Retina (tissue), 1 donor: ENCODE measurements at regions not wholly inside any gene's neighbourhood (a gene's known extent, or its start where the extent isn't known, plus 50 kb on each side); places are given as distances from the start of the nearest gene placed in this dataset.
"Not testable (repeated sequence)": the region's sequence is repeated elsewhere in the genome, so short reads cannot be mapped to it uniquely, and the experiment has no call there.

Experiments used
- DNase-seq: peaks from one replicate; pipeline ENCODE4 v3.0.0-alpha.2; 2016

DNA sequence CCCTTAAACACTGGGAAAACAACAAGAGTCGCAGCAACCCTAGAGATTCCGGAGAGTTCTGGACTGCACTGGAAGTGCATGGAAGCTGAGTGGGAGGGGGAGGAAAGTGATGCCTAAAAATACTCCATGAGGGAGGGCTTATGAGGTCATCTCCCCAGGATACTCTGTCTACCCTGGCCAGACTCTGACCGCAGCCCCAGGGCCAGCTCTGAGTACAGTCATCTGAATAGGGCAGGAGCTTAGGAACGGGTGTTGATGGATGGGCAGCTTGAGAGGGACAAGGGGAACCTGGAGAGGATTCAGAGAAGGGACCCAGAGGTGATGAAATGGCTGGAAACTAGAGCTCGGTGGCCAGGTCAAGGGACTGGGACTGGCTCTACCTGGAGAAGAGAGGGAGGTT lies 79.3 kb upstream of the IGFBP5 start:
- DNase-seq = no peak

- DNase-seq = no peak
Observed at GRCh38 chr2:216774180-216774579, 78.8 kb upstream of the IGFBP5 start.

- DNase-seq = no peak
Observed at GRCh38 chr2:216773072-216773471, 77.7 kb upstream of the IGFBP5 start.

DNA sequence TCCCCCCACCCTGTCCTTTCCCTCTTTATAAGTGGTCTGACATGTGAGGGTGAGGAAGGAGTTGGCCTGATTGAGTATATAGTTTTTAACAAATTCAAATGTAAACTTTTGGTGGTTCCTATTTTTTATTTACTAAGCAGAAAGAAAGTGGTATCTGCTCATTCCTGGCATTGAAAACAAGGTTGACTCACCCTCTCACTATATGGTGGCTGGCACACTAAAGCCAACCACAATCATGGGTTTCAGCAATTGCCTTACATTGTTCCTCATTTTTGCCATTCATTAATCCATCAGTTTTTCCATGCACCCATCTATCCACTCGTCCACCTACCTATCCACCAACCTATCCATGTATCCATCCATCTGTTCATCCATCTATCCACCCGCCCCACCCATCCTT lies 75.4 kb upstream of the IGFBP5 start:
- DNase-seq = no peak

GRCh38 chr2:216770050-216770449 lies 74.7 kb upstream of the IGFBP5 start:
- no peak for DNase-seq

DNA sequence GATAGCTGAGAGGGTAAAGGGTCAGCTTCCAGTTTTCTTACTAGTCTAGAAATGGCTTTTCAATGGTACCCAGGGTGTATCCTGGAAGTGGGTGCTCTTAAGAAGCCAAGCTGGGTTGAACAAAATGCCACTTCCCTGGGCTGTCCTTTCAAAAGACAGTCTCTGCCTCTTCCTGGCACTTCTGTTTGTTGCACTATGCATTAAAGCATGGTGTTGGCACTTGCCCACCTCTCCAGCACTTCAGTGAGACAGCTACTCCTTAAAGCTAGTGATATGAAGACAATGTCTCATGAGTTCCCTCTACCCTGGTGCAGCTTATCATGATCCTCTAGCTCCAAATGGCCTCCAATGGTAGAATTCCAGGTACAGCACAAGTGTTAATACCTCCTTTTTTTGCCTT lies 74.3 kb upstream of the IGFBP5 start:
- DNase-seq = no peak

DNA sequence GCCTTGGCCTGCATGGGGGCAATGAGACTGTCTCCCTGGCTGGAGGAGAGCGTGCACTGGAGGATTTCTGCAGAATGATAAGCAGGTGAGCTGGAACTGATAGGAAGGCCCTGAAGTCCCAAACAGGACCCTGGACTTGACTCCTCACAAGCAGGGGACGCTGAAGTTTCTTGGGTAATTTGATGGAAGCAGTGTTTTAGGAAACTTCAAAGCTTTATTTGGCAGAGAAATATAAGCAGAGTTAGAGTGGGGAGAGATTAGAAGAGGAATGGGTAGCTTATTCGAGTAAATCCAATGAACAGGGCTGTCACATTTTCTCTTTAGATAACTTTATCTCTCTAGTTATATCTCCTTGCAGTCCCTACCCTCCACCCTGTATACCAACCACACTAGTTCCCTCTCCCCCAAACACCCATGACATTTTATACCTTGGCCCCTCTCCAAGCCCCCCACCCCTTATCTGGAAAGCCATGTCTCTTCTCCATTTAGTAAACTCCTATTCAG lies 73.6 kb upstream of the IGFBP5 start:
- no peak for DNase-seq

DNA sequence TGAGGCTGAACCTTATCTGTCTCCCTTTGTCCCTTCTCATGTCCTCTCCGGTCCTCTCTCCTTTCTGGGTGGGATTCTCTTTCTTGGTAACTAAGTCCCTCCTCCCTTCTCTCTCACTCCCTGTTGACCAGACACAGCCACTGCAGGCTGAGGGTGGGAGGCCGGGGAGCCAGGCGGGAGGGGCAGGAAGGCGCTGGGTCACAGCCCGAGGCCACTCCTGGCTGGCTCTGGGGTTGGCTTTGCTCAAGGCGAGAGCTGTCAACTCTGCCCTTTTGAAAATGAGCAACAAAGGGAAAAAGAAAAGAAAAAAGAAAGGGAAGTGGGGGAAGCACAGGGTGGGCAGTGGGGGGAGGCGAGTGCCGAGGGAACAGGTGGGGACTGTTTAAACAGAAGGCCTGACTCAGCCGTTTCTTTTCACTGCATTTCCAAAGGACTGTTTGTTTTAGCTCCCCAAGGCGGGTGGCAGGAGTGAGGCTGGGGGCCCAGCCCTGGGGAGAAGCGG lies 70.5 kb upstream of the IGFBP5 start:
- peak; percentile 77 for DNase-seq

DNA sequence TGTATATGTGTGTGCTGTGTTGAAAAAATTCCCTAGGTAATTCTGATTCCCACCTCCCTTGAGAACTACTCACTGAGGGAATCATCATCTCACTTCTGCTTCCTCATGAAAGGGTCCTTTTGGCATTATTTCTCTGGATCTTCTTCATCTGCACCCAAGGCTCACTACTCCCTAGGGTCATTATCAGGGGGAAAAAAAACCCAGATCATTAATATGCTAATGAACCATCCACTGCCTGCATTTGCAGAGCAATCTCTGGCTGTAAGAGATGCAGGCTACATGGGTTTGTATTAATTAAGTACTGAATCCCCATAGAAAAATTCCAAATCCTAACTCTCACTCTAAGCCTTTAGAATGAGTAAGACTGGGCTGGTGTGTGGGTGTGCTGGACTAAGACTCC lies 68.0 kb upstream of the IGFBP5 start:
- DNase-seq = no peak

- no peak for DNase-seq
Observed at GRCh38 chr2:216761809-216762208, 66.5 kb upstream of the IGFBP5 start.

- no peak for DNase-seq
Observed at GRCh38 chr2:216761133-216761532, 65.8 kb upstream of the IGFBP5 start.

GRCh38 chr2:216758256-216759155 lies 63.2 kb upstream of the IGFBP5 start:
- DNase-seq = no peak

- DNase-seq = no peak
Observed at GRCh38 chr2:216757532-216757931, 62.2 kb upstream of the IGFBP5 start.

- DNase-seq = no peak
Observed at GRCh38 chr2:216756435-216756834, 61.1 kb upstream of the IGFBP5 start.

DNA sequence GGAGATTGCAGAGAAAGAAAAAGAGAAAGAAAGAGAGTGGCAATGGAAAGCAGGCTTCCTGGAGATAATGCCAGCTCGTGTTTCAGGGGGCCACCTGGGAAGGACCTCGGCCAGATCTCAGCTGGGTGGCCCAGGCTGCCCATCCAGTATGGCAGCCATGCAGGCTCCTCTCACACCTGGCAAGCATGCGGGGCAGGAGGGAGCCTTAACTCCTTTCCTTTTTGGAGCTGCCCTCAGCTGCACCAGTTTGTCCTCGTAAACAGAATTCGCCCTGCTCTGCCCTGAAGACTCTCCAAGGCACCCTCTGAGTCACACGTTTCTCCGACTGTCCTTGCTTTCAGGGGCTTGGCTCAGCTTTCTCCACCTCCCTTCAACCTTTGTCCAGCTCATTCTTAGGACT lies 59.5 kb upstream of the IGFBP5 start:
- DNase-seq = no peak

DNA sequence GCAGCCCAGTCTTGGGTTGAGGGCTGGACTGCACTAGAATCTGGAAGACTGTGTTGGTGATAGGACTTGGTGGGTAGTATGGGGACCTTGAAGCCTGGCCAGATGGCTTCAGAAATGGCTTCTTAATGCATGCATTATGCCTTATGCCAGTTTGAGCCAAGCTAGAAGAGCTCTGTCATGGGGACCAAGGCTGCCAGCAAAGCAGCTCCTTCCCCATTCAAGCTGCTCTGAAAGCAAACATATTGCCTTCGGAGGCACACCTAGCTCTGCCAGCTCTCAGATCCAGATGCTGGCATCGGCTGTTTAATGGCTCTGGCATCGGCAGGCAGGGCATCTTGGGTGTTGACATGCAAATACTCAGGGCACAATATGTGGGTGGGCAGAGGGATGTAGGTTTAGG lies 59.0 kb upstream of the IGFBP5 start:
- no peak for DNase-seq

- DNase-seq = no peak
Observed at GRCh38 chr2:216752855-216753505, 57.6 kb upstream of the IGFBP5 start.

DNA sequence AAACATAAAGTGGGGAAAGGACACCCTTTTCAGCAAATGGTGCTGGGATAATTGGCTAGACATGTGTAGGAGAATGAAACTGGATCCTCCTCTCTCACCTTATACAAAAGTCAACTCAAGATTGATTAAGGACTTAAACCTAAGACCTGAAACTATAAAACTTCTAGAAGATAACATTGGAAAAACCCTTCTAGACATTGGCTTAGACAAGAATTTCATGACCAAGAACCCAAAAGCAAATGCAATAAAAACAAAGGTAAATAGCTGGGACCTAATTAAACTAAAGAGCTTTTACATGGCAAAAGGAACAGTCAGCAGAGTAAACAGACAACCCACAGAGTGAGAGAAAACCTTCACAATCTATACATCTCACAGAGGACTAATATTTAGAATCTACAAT lies 55.4 kb upstream of the IGFBP5 start:
- not testable (repeated sequence) for DNase-seq

DNA sequence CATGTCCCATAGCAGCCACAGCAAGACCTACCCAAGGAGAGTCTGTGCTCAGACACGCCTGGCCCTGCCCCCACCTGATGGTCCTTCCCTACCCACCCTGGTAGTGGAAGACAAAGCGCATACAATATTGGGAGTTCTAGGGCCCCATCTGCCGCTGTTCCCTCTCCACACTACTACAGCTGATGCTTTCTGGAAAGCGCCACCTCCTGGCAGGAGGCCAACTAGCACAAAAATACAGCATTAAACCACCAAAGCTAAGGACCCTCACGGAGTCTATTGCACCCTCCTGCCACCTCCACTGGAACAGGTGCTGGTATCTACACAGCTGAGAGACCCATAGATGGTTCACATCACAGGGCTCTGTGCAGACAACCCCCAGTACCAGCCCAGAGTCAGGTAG lies 50.9 kb upstream of the IGFBP5 start:
- DNase-seq = not testable (repeated sequence)

GRCh38 chr2:216745453-216745852 lies 50.1 kb upstream of the IGFBP5 start:
- no peak for DNase-seq
